ENCODE measurements at regions not wholly inside any gene's neighbourhood (a gene's known extent, or its start where the extent isn't known, plus 50 kb on each side); places are given as distances from the start of the nearest gene placed in this dataset.

GRCh38 chr6:21299216-21299615, 294.3 kb upstream of the SOX4 start:
- TF ChIP-seq EZH2 (IDR thresholded peaks at IDR 0.05; ENCODE audit: low read length, missing control alignments) = no peak
- H3K36me3 ChIP-seq (ENCODE audit: control insufficient read depth, insufficient read depth, low read length) = no peaks in the 10 kb centered on the region
- no peaks in the 10 kb centered on the region for H3K9me3 ChIP-seq (ENCODE audit: control insufficient read depth, insufficient read depth, low read depth, low read length)

GRCh38 chr6:21300439-21300838, 293.1 kb upstream of the SOX4 start:
- Histone ChIP-seq H3K27me3 (ENCODE audit: control insufficient read depth, insufficient read depth, low read length) (no peaks in the 10 kb centered on the region), H3K4me1 (ENCODE audit: control insufficient read depth, extremely low read depth, insufficient read depth, low read length) (no peaks in the 10 kb centered on the region), H3K79me2 (ENCODE audit: control insufficient read depth, insufficient read depth, low read length) (no peaks in the 10 kb centered on the region), H4K20me1 (ENCODE audit: control insufficient read depth, extremely low read depth, insufficient read depth, low read length) (no peaks in the 10 kb centered on the region), H3K4me2 (ENCODE audit: extremely low read depth, insufficient read depth, low read length) (no peak overlapping the region), H3K36me3 (ENCODE audit: control insufficient read depth, insufficient read depth, low read length) (no peaks in the 10 kb centered on the region), H3K27ac (ENCODE audit: insufficient read depth, low read length) (no peak overlapping the region), H3K9me3 (ENCODE audit: control insufficient read depth, insufficient read depth, low read depth, low read length) (no peaks in the 10 kb centered on the region), H2AFZ (ENCODE audit: low read length) (no peak overlapping the region), H3K4me3 (replicated peaks in 1 of 4; ENCODE audit: control extremely low read depth in 1 of 4, insufficient read depth in 1 of 4, low read depth in 3 of 4, low read length in 4 of 4) (no peak overlapping the region), H3K9ac (ENCODE audit: insufficient read depth, low read length) (no peak overlapping the region)
- TF ChIP-seq CTCF (conservative IDR thresholded peaks at IDR 0.05 in 1 of 2, IDR thresholded peaks at IDR 0.05 in 1 of 2; ENCODE audit: low read depth in 1 of 2, low read length in 2 of 2) (no peak), EZH2 (IDR thresholded peaks at IDR 0.05; ENCODE audit: low read length, missing control alignments) (no peak)
- no peak for DNase-seq (ENCODE audit: low read depth in 2 of 2)

More at GRCh38 chr6:21299216-21299615, 294.3 kb upstream of the SOX4 start:
- Histone ChIP-seq H3K79me2 (ENCODE audit: control insufficient read depth, insufficient read depth, low read length) (no peaks in the 10 kb centered on the region), H3K4me3 (replicated peaks in 1 of 4; ENCODE audit: control extremely low read depth in 1 of 4, insufficient read depth in 1 of 4, low read depth in 3 of 4, low read length in 4 of 4) (no peak overlapping the region), H3K4me2 (ENCODE audit: extremely low read depth, insufficient read depth, low read length) (no peak overlapping the region), H3K4me1 (ENCODE audit: control insufficient read depth, extremely low read depth, insufficient read depth, low read length) (no peaks in the 10 kb centered on the region), H2AFZ (ENCODE audit: low read length) (no peak overlapping the region), H3K9ac (ENCODE audit: insufficient read depth, low read length) (no peak overlapping the region), H4K20me1 (ENCODE audit: control insufficient read depth, extremely low read depth, insufficient read depth, low read length) (no peaks in the 10 kb centered on the region), H3K27me3 (ENCODE audit: control insufficient read depth, insufficient read depth, low read length) (no peaks in the 10 kb centered on the region), H3K27ac (ENCODE audit: insufficient read depth, low read length) (no peak overlapping the region)
- DNase-seq (ENCODE audit: low read depth in 2 of 2) = no peak

DNA sequence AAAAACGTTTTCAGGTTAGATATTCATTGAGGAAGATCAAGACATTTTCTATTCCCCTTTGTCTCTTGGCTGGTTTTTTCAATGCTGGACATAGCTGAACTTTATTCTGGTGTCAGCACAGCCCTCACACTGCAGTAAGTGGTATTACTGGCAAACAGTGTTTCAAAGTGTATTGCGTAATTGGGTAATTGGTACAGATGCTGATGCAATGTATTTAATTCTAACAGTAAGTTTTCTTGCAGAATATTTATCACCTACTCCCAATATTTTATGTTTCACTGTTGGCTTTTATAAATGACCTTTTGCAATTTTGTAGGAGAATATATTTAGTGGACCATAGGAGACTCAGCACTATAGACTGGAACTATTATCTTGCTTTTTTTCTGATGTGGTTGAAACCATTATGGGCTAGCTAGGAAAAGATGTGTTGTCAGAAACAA, 287.6 kb upstream of the SOX4 start:
- Histone ChIP-seq H3K4me2 (ENCODE audit: extremely low read depth, insufficient read depth, low read length) (no peak overlapping the region), H3K27me3 (ENCODE audit: control insufficient read depth, insufficient read depth, low read length) (no peaks in the 10 kb centered on the region), H4K20me1 (ENCODE audit: control insufficient read depth, extremely low read depth, insufficient read depth, low read length) (no peaks in the 10 kb centered on the region), H3K36me3 (ENCODE audit: control insufficient read depth, insufficient read depth, low read length) (no peaks in the 10 kb centered on the region), H3K4me3 (replicated peaks in 1 of 4; ENCODE audit: control extremely low read depth in 1 of 4, insufficient read depth in 1 of 4, low read depth in 3 of 4, low read length in 4 of 4) (no peak overlapping the region), H3K4me1 (ENCODE audit: control insufficient read depth, extremely low read depth, insufficient read depth, low read length) (no peaks in the 10 kb centered on the region), H3K9me3 (ENCODE audit: control insufficient read depth, insufficient read depth, low read depth, low read length) (no peaks in the 10 kb centered on the region), H3K9ac (ENCODE audit: insufficient read depth, low read length) (no peak overlapping the region), H2AFZ (ENCODE audit: low read length) (no peak overlapping the region), H3K27ac (ENCODE audit: insufficient read depth, low read length) (no peak overlapping the region), H3K79me2 (ENCODE audit: control insufficient read depth, insufficient read depth, low read length) (no peaks in the 10 kb centered on the region)
- peak; percentile 30 to 93 for DNase-seq (ENCODE audit: low read depth in 2 of 2)
- TF ChIP-seq CTCF (conservative IDR thresholded peaks at IDR 0.05 in 1 of 2, IDR thresholded peaks at IDR 0.05 in 1 of 2; ENCODE audit: low read depth in 1 of 2, low read length in 2 of 2) (peak; percentile 30 to 59), EZH2 (IDR thresholded peaks at IDR 0.05; ENCODE audit: low read length, missing control alignments) (no peak)

Data from fibroblast of lung (primary cell).